GM18502 (cell line): ENCODE measurements at regions not wholly inside any gene's neighbourhood (a gene's known extent, or its start where the extent isn't known, plus 50 kb on each side); places are given as distances from the start of the nearest gene placed in this dataset.

ENCODE experiments used
- ATAC-seq: cut with Tn5 transposase; IDR thresholded peaks from one replicate; pipeline ENCODE4 v1.9.1; 2021; ENCODE audit warnings: mild to moderate bottlenecking; ENCODE audit not compliant: unreplicated experiment, poor library complexity

- ATAC-seq: no peak
Measured at GRCh38 chr12:28601570-28602058, 411.4 kb downstream of the CCDC91 start.

DNA sequence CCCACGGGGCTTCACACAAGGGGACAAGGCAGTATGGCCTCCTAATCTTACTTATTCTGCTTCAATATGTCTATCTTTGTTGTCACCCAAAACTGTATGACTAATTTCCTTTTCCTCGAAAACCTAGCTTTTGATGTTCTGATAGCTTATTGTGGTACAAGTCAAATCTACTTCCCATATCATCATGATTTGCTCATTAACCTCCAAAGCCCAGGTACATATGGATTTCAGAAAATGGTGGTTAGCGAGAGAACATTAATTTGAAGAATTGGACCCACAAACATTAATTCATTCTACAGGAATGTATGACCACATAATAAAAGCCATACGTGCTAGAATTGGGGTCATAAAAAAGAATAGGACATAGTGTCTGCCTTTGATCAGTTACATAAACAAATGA, 412.5 kb downstream of the CCDC91 start:
- ATAC-seq: no peak

- no peak for ATAC-seq
Measured at GRCh38 chr12:28603239-28603638, 413.0 kb downstream of the CCDC91 start.

GRCh38 chr12:28603801-28604200, 413.5 kb downstream of the CCDC91 start:
- ATAC-seq: no peak

- ATAC-seq: no peak
Measured at GRCh38 chr12:28604240-28604639, 414.0 kb downstream of the CCDC91 start.

GRCh38 chr12:28606967-28607557, 416.8 kb downstream of the CCDC91 start:
- no peak for ATAC-seq

DNA sequence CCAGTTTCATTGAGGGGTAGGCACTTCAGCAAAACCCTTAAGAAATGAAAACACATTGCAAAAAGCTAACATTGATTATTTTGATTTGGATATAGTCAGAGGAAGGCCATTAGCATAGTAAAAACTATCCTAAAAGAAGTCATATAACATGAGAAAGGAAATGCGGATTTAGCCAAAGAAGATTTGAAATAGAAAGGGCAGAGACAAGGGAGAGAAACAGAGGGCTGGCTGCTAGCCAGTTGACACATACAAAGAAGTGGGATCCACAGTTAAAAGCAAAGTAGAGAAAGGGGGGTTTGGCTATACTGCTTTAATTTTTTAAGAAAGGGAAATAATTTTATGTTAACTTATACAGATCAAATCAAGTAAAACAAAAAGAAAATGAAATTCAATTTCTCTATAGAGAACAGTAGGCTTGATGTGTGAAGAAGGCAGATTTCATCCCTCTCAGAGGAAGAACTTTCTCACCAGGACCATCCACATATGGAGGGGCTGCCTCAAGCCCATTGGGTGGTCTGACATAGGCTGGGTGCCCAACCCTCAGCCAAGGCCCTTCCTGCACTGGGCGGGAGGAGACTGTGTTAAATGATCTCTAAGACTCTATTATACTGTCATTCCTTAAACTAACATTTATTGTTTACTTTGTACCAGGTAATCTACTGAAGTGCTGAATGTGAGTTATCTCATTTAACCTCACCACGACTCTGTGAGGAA, 420.3 kb downstream of the CCDC91 start:
- no peak for ATAC-seq

DNA sequence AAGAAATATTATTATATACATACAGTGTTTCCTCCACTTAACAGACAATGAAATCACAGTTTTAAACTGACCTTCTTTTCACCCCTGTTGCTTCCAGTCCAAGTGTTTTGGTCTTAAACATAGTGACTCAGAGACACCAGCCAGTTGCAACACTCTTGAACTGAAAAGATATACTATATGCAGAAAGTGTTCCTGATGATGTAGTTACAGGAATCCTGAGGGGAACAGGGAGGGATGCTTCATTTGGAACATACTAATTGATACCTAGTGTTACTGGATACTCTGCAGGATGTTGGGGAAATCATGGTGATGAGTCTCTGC, 420.8 kb downstream of the CCDC91 start:
- no peak for ATAC-seq

DNA sequence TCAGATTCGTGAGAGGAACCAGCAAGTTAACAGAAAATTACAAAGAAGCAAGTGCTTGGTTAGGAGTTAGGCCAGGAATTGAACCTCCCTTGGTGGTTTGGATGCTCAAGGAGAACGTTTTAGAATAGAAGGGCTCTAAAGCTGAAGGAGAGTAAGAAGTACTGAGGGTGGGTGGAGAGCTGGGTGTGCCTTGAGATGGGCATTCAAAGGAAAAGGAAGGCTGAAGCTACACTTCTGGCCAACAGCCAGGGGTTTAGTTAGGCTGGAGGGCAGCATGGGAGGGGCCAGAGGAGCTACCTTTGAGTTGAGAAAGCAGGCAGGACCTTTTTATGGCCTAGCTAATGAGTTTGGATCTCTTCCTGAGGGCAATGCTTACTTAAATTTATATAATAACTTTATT, 421.2 kb downstream of the CCDC91 start:
- no peak for ATAC-seq

GRCh38 chr12:28618171-28618570, 427.9 kb downstream of the CCDC91 start:
- ATAC-seq: no peak

GRCh38 chr12:28618772-28619171, 428.5 kb downstream of the CCDC91 start:
- ATAC-seq: no peak

DNA sequence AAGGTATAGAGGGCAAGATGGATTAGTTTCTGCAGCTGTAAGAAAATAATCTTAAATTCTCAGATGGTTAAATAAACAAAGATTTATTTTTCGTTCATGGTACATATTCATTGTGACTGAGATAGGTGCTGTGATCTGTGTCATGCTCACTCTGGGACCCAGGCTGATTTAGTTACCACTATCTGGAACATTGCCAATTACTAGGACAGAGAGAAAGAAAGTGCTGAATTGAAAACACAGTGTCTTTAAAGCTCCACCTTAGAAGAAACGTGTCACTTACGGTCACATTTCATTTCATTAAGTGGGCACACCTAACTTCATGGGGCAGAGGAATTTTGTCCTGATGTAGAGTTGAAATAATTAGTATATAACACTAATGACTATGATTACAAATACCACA, 430.0 kb downstream of the CCDC91 start:
- ATAC-seq: no peak

DNA sequence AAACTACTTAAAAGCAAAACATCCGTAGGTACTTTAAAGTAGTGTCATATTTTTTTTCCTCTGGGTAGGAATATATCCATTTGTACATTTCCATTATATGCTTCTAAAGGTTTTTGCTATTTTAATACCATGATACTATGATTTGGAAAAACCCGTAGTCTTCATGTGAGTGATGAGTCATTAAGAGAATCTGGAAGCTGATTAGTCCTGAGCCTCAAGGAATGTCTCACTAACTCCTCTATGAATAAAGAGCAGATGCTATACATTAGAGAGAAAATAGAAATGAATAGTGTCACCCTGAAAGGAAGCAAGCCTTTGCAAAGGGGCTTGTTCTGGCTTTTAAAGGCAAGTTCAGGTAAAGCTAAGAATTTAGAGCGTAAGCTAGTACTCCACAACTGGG, 432.1 kb downstream of the CCDC91 start:
- ATAC-seq: no peak

DNA sequence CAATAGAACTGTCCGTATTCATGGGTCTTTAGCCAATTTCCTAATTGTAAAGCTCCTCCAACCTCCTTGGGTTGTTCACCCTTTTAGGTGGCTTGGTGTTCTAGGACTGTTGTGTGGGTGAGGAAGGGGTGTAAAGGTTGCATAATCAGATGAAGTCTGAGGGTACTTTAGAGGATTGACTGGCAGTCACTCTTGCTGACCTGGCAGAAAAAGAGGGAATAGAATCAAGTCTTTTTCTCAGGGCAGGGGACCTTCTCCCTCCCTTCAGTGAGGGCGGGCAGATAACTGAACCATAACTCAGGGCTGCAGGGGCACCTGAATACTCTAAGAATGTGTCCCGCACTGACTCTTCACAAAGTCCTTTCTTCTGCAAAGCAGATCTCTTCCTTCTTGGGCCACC, 436.2 kb downstream of the CCDC91 start:
- ATAC-seq: no peak

DNA sequence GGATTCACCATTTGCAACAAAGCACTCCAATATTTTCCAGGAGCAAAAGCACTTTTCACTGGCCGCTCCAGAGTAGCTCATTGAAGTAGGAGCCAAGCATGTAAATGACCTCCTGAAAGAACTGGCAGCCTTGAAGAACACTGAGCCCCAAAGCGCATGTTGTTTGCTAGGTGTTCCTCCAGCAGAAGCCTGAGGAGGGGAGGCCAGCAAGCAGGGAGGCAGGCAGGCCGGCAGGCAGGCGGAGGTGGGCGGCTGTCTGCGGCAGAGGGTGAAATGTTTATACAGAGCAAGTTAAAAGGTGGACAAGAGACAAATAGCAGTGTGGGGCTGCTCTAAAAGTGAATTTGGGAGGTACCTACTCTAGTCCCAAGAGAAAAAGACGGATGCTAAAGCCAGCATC, 439.4 kb downstream of the CCDC91 start:
- ATAC-seq: no peak

DNA sequence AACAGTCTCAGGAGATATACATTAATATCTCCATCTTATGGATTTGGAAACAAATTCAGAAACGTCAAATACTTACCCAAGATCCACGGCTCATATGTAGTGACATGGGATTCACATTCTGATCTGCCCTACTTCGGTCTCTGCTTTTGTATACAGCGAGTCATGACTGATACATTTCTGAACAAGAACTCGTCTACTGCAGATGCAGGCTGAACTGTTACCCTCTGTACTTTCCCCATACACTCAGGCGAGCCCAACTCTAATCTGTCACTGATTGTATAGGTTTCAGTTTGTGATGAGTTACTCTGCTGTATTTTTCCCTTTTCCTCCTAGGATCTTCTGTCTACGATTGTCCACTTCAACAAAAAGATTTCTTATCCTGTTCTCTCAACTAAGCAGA, 441.6 kb downstream of the CCDC91 start:
- no peak for ATAC-seq

- no peak for ATAC-seq
Measured at GRCh38 chr12:28640519-28640918, 450.3 kb downstream of the CCDC91 start.

DNA sequence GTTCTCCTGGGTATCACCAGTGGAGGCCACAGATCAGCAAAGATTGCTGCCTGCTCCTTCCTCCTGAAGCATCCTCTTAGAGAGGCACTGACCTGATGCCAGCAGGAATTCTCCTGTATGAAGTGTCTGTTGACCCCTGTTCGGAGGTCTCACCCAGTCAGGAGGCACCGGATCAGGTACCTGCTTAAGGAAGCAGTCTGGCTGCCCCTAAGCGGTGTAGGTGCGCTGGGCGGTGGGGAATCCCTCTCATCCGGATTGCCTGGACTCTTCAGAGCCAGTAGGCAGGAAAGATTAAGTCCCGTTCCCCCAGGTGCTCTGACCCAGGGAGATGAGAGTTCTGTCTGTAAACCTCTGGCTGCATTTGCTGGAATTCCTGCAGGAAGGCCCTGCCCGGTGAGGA, 455.2 kb downstream of the CCDC91 start:
- ATAC-seq: no peak

- no peak for ATAC-seq
Measured at GRCh38 chr12:28645891-28646290, 455.6 kb downstream of the CCDC91 start.

DNA sequence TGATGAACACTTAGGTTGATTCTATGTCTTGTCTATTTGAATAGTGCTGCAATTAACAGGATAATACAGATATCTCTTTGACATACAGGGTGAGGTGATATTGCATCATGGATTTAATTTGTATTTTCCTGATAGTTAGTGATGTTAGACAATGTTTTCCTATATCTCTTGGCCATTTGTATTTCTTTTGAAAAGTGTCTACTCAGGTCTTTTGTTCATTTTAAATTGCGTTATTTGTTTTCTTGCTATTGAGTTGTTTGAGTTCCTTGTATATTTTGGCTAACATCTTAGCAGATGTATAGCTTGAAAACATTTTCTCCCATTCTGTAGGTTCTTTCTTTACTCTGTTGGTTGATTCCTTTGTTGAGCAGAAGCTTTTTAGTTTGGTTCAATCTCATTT, 460.6 kb downstream of the CCDC91 start:
- ATAC-seq: no peak

GRCh38 chr12:28652239-28652638, 462.0 kb downstream of the CCDC91 start:
- no peak for ATAC-seq

DNA sequence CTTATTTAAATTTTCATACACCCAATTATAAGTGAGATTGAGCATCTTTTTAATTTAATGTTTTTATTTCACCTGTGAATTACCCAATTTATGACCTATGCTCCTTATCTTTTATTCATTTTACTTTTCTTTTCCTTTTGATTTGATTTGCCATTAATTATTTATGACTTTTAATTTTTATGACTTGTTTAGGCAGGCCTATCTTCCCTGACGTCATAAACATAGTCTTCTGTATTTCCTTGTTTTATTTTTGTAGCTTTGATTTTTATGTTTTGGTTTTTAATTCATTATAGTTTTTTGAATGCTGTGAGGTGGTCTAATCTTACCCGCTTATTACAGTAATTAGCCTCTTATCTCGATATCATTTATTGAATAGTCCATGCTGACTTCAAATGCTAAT, 467.1 kb upstream of the FAR2 start:
- ATAC-seq: no peak
